Stimulated activated CD8-positive, alpha-beta memory T cell treated with anti-CD3 and anti-CD28 coated beads, Interleukin-15, amount 100 ng/mL, for 48 hours (primary cell): ENCODE measurements at regions not wholly inside any gene's neighbourhood (a gene's known extent, or its start where the extent isn't known, plus 50 kb on each side); places are given as distances from the start of the nearest gene placed in this dataset.
"Not testable (repeated sequence)": the region's sequence is repeated elsewhere in the genome, so short reads cannot be mapped to it uniquely, and the experiment has no call there.

Experiments
- DNase-seq, 2 donors: peaks; one replicate each; pipeline ENCODE4 v3.0.0-alpha.2; 2020; ENCODE audit warnings: low read depth in 2 of 2

- DNase-seq: not testable (repeated sequence)
These were observed 89.5 kb upstream of the SPDYE9 start for GRCh38 chr7:73175322-73175721.

DNA sequence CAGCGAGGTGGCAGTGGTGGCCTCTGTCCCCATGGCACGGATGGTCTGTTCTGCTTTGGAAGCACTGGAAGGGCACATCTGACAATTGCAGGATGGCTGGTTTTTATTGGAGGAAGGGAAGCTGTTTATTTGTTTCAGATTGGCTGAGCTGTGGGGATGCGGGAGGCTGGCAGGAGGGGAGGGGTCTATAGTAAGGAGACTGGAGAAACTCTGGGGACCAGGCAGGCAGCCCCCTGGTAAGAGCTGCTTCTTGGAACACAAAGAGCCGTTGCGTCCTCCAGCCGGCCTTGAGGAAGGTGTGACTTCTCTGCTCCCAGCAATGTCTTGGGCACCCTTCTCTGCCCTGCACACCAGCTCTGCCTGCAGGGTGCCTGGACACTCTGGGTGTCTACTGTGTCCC, 85.1 kb upstream of the SPDYE9 start:
- not testable (repeated sequence) for DNase-seq

DNA sequence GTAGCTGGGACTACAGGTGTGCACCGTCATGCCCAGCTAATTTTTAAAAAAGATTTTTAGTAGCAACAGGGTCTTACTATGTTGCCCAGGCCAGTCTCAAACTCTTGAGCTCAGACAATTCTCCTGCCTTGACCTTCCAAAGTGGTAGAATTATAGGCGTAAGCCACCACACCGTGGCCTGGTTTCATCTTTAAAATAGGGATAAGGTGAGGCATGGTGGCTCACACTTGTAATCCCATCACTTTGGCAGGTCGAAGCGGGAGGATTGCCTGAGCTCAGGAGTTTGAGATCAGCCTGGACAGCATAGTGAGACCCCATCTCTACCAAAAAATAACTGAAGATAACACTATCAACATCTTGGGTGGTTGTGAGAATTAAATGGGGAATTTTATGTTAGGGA, 84.6 kb upstream of the SPDYE9 start:
- DNase-seq: not testable (repeated sequence)

GRCh38 chr7:73166152-73166551, 80.3 kb upstream of the SPDYE9 start:
- DNase-seq: not testable (repeated sequence)

- DNase-seq: not testable (repeated sequence)
These were observed 76.8 kb upstream of the SPDYE9 start for GRCh38 chr7:73162680-73163079.

DNA sequence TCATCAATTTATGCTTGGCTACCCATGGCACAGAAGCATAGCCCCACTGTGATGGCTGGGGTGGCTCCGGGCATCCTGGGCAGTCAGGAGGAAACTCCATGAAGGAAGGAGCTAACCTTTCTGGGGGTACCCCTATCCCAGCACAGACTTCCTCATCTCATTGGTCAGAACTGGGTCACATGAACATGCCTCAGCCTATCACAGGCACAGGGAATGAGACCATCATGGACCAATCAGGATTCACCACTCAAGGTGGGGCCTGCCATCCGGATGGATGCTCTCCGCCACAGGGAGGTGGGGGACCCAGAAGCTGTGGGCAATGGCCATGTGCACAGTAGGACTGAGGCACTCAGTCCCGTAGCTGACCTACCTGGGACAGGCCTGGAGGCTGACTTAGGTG, 75.9 kb upstream of the SPDYE9 start:
- not testable (repeated sequence) for DNase-seq

DNA sequence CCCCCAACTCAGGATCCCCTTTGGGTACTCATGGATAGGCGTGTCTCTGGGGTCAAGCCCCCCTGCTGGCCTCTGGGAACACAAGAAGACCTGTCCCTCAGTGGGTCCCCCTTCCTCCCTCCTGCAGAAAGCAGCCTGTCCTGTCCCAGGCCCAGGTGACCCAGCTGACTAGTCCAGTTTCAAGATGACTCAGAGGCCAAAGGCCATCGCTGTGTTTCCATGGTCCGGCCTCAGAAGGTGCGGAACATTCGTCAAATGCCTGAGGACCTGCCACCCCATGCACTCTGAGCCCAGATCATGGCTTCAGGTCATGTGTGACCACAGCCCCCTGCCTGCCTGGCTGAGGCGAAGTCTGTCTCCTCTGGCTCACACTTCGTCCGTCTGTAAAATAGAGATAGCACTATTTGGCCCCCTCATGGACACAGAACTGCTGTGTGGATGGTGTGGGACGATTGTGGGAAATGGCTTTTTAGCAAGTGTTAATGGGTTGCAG, 71.4 kb upstream of the SPDYE9 start:
- DNase-seq: not testable (repeated sequence)

GRCh38 chr7:73156510-73157168, 70.8 kb upstream of the SPDYE9 start:
- not testable (repeated sequence) for DNase-seq

- DNase-seq: peak; percentile 57 to 75
These were observed 68.8 kb upstream of the SPDYE9 start for GRCh38 chr7:73154586-73155038.

DNA sequence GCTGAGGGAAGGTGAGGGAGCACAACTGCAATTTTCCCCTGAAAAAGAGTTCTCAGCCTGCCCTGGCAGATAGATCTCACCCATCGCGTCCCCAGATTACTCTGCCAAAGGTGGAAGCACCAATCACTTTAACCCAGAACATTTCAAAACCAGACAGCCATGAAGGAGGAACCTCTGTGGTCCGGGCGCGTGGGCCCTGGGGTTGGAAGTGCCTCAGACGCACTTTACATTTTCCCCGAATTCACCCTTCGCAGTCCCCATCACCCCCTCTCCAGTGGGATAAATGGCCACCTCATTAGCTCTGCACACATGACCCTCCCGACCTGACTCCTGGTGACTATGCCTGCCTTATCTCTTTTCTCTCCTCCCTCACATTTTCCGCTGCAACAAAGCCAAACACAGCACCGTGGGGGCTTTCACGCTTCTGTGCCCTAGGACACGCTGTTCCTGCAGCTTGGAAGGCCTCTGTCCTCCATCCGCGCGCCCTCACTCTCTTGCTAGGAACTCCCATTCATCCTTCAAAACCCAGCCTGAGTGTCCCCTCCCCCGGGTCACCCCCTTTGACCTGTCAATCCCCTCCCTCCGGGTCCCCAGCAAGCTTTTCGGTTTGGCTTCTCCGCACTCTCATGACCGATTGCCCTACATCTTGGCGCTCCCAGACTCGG, 68.2 kb upstream of the SPDYE9 start:
- DNase-seq: not testable (repeated sequence)

- DNase-seq: not testable (repeated sequence)
These were observed 62.7 kb upstream of the SPDYE9 start for GRCh38 chr7:73148570-73148969.

- DNase-seq: not testable (repeated sequence)
These were observed 61.8 kb upstream of the SPDYE9 start for GRCh38 chr7:73147681-73148080.

- not testable (repeated sequence) for DNase-seq
These were observed 58.2 kb upstream of the SPDYE9 start for GRCh38 chr7:73143993-73144392.

DNA sequence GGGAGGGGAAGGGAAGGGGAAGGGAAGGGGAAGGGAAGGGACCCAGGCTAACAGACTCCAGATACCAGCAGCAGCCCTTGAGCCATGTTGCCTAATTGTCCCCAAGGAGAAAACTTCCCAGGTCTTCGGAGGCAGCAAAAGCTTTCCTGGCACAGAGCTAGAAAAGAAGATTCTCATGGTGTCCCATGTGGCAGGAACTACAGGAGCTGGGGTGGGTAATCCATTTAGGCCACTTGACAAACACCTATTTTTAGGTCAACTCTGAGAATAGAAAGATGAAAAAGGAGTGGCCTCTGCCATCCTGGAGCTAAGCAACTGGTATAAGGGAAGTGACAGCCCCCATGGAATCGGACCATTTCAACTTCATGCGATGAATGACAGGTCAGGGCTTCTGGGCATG, 52.1 kb upstream of the SPDYE9 start:
- DNase-seq: not testable (repeated sequence)
